Ovary (tissue), 7 donors: ENCODE measurements at regions not wholly inside any gene's neighbourhood (a gene's known extent, or its start where the extent isn't known, plus 50 kb on each side); places are given as distances from the start of the nearest gene placed in this dataset.

ENCODE experiments used
- DNase-seq, 5 donors: peaks; one replicate each; pipeline ENCODE4 v3.0.0-alpha.2; 2019 to 2020
- H3K27ac ChIP-seq, 2 donors: fragments of 200-600 bp; one replicate each; pipeline versions ENCODE4 v1.5.1 to v1.8.0; 2019 to 2022
- H3K27me3 ChIP-seq: fragments of 200-600 bp; one replicate; pipeline ENCODE4 v1.8.0; 2022
- H3K36me3 ChIP-seq: fragments of 200-600 bp; sonication (generic); one replicate; pipeline ENCODE4 v1.5.1; 2019
- H3K4me1 ChIP-seq: one replicate; pipeline ENCODE4 v1.8.1; 2013; ENCODE audit warnings: mild to moderate bottlenecking, moderate library complexity; ENCODE audit not compliant: insufficient read depth
- H3K4me3 ChIP-seq: fragments of 200-600 bp; sonication (generic); one replicate; pipeline ENCODE4 v1.5.1; 2017
- H3K9me3 ChIP-seq, 2 donors: fragments of 200-600 bp in 1 of 2; sonication (generic) in 1 of 2; one replicate each; pipeline versions ENCODE4 v1.5.1 to v1.8.1; 2013 to 2019; ENCODE audit warnings: mild to moderate bottlenecking in 1 of 2, moderate library complexity in 1 of 2
- CTCF ChIP-seq, 3 donors: fragments of 450-650 bp in 2 of 3; fragments of 200-600 bp in 1 of 3; IDR thresholded peaks; one replicate each; pipeline versions ENCODE4 v1.5.1 to v1.8.0; 2016 to 2022; ENCODE audit warnings: antibody characterized with exemption in 3 of 3, mild to moderate bottlenecking in 1 of 3
- EP300 ChIP-seq: sonication (generic); formaldehyde crosslinking; IDR thresholded peaks from one replicate; pipeline ENCODE4 v1.6.1; 2017; ENCODE audit warnings: antibody characterized with exemption
- POLR2A ChIP-seq: fragments of 450-650 bp; IDR thresholded peaks from one replicate; pipeline ENCODE4 v1.6.1; 2017; ENCODE audit warnings: antibody characterized with exemption, mild to moderate bottlenecking, moderate library complexity
- WGBS, 3 donors: extraction: QIAGEN DNeasy Blood & Tissue Kit in 1 of 3; methylation state at CpG; one replicate each; pipeline versions ENCODE4 v1.1.5 to v1.1.7; 2013 to 2017; 5-methylcytosine and 5-hydroxymethylcytosine counted together
- intact Hi-C, 4 donors: fragments of 100-400 bp; cut with DNase I; formaldehyde crosslinking; loops; one replicate each; pipeline versions ENCODE4 v1.11.0 to v1.15.1; 2022 to 2023
- donor health status: DM: no; HTN: no; CAD: no; lungs with moderate emphysema.
- donor health status: DM: no; HTN: no; CAD: no.
- donor health status: Bipolar disorder and iron deficiency.
- donor health status: DM: no; HTN: no; CAD: no.
- donor health status: DM: yes; HTN: yes; CAD: no.

GRCh38 chr11:24357620-24358410, 139.0 kb upstream of the LUZP2 start:
- no peak for TF ChIP-seq POLR2A
- no peak for TF ChIP-seq EP300
- no peak for TF ChIP-seq CTCF (IDR thresholded peaks at IDR 0.05)
- Histone ChIP-seq H3K4me1 (no peaks in the 10 kb centered on the region), H3K27ac (no peak overlapping the region), H3K9me3 (no peaks in the 10 kb centered on the region), H3K36me3 (no peaks in the 10 kb centered on the region), H3K4me3 (no peak overlapping the region), H3K27me3 (no peaks in the 10 kb centered on the region)
- intact Hi-C loops: no loop called here
- WGBS, 3 donors: 77 to 89% (median 84%) methylated on average over 8 of the region's 8 CpGs
- DNase-seq: no peak

GRCh38 chr11:24372491-24372890, 124.4 kb upstream of the LUZP2 start:
- no peak for DNase-seq
- H3K27me3 ChIP-seq: no peaks in the 10 kb centered on the region
- TF ChIP-seq POLR2A (no peak), CTCF (IDR thresholded peaks at IDR 0.05) (no peak), EP300 (no peak)
- no peaks in the 10 kb centered on the region for H3K36me3 ChIP-seq
- H3K9me3 ChIP-seq: no peaks in the 10 kb centered on the region
- no peak overlapping the region for H3K27ac ChIP-seq
- WGBS, 3 donors: 38 to 51% (median 44%) methylated on average over 1 of the region's 1 CpG
- H3K4me1 ChIP-seq: no peaks in the 10 kb centered on the region
- no peak overlapping the region for H3K4me3 ChIP-seq
- intact Hi-C loops: no loop called here

- Histone ChIP-seq H3K4me3 (no peak overlapping the region), H3K27ac (no peak overlapping the region), H3K9me3 (no peaks in the 10 kb centered on the region), H3K36me3 (no peaks in the 10 kb centered on the region), H3K27me3 (no peaks in the 10 kb centered on the region), H3K4me1 (no peaks in the 10 kb centered on the region)
- no peak for DNase-seq
- TF ChIP-seq POLR2A: no peak
- TF ChIP-seq EP300: no peak
- TF ChIP-seq CTCF (IDR thresholded peaks at IDR 0.05): no peak
- intact Hi-C loops: no loop called here
- WGBS, 3 donors: 44 to 69% (median 61%) methylated on average over 1 of the region's 1 CpG
Observed at GRCh38 chr11:24373516-24373915, 123.3 kb upstream of the LUZP2 start.

- WGBS, 3 donors: 81 to 96% (median 86%) methylated on average over 1 of the region's 1 CpG
- Histone ChIP-seq H3K4me1 (no peaks in the 10 kb centered on the region), H3K4me3 (no peak overlapping the region), H3K36me3 (no peaks in the 10 kb centered on the region), H3K9me3 (no peaks in the 10 kb centered on the region), H3K27me3 (no peaks in the 10 kb centered on the region), H3K27ac (no peak overlapping the region)
- no peak for DNase-seq
- TF ChIP-seq EP300 (no peak), POLR2A (no peak), CTCF (IDR thresholded peaks at IDR 0.05) (no peak)
- intact Hi-C loops: no loop called here
Observed at GRCh38 chr11:24375351-24375750, 121.5 kb upstream of the LUZP2 start.
